ENCODE measurements at regions not wholly inside any gene's neighbourhood (a gene's known extent, or its start where the extent isn't known, plus 50 kb on each side); places are given as distances from the start of the nearest gene placed in this dataset.
"Not testable (repeated sequence)": the region's sequence is repeated elsewhere in the genome, so short reads cannot be mapped to it uniquely, and the experiment has no call there.

DNA sequence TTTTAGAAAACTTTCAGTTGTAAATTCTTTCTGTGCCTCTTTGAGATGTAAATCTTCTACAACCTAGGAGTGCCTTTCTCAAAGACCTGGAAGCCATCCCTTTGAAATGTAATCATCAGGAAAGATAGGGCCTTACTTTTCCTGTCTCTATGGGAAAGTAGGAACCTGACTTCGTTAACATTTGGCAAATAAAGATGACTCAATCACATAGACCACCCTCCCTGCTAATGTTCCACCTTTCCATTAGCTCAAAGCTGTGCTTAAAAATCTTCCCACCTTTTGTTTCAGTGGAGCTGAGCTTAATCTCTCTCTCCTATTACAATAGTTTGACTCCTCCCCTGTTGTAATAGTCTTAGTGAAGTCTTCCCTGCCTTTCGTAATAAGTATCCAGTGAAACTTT is 247.7 kb downstream of the OLFM4 start:
- DNase-seq (ENCODE audit: low spot score): no peak

- no peak for DNase-seq (ENCODE audit: low spot score)
Measured at GRCh38 chr13:53281677-53282076, 253.1 kb downstream of the OLFM4 start.

DNA sequence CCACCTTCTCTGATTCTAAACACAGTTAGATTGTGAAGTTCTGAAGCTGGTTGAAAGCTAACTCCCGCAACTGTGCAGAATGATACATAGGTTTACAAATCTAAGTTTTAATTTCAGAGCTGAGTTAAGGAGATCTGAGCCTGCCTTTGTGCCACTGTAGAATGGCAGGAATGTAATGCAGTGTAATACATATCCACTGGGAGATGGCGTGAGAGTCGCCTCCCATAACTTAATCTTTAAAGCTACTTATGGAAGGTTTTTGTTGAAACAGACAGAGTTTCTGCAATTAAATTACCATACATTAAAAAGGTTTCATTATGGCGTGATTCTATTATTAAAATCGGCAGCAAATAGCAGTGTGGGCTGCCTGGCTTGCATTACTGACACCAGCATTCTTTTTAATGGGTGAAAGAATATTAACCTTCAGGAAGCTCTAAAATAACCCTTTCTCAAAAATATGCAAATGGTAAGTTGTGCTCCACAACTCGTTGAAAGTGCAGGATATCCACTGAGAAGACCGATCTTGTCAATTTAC is 257.4 kb downstream of the OLFM4 start:
- no peak for DNase-seq (ENCODE audit: low spot score)

DNA sequence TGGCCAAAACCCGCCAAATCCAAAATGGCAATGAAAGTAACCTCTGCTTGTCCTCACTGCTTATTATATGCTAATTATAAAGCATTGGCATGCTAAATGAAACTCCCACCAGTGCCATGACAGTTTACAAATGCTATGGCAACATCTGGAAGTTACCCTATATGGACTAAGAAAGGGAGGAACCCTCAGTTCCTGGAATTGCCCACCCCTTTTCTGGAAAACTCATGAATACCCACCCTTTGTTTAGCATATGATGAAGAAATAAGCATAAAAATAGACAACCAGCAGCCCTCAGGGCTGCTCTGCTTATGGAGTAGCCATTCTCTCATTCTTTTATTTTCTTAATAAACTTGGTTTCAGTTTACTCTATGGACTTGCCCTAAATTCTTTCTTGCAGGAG is 269.8 kb downstream of the OLFM4 start:
- no peak for DNase-seq (ENCODE audit: low spot score)

- DNase-seq (ENCODE audit: low spot score): no peak
Measured at GRCh38 chr13:53301449-53301848, 272.8 kb downstream of the OLFM4 start.

DNA sequence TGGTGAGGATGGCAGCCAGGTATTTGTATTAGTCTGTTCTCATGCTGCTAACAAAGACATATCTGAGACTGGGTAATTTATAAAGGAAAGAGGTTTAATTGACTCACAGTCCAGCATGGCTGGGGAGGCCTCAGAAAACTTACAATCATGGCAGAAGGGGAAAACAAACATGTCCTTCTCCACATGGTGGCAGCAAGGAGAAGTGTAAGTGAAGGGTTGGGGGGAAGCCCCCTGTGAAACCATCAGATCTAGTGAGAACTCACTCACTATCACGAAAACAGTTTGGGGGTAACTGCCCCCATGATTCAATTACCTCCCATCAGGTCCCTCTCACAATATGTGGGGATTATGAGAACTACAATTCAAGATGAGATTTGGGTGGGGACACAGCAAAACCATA is 276.8 kb downstream of the OLFM4 start:
- DNase-seq (ENCODE audit: low spot score): not testable (repeated sequence)

GRCh38 chr13:53310786-53311185 is 282.2 kb downstream of the OLFM4 start:
- DNase-seq (ENCODE audit: low spot score): no peak

DNA sequence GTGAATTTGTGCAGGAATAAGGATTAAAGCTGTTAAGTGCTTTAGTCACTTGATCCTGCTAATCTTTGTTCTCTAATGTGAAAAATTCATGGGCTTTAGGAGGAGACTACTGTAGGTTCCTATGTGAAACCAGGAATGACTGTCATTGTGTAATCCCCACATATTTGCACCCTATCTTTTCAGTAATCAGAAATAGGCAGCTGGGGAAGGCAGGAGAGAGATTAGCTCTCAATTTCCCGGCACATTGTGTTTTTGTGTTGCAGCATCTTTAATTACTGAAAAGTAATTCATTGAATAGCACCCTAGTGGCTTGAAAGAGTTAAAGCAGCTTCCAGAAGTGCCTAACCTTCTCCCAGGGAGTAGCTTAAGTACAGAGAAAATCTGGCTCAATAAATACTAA is 282.9 kb downstream of the OLFM4 start:
- DNase-seq (ENCODE audit: low spot score): no peak

DNA sequence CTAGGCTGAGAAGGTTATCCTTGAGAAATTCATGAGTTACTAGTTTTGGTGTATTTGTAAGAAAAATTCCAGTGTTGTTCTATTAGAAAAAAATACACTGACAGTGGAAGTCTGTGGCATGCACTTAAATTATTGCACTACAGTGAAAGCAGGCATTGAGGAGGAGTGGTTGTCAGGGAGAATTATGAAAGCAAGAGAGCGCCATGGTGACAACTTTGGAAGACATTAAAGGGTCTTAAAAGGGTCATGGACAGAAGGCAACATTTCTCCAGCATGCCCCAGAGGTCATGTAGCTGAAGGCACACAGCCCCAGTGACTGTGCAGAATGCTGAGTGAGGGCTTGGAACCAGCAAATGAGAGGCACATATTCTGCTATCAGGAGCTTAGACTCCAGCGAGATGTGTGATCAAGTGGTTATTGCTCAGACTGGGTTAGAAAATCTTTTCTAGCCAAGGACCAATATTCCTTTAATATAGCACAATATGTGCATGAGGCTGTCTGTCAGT is 292.7 kb downstream of the OLFM4 start:
- DNase-seq (ENCODE audit: low spot score): no peak

DNA sequence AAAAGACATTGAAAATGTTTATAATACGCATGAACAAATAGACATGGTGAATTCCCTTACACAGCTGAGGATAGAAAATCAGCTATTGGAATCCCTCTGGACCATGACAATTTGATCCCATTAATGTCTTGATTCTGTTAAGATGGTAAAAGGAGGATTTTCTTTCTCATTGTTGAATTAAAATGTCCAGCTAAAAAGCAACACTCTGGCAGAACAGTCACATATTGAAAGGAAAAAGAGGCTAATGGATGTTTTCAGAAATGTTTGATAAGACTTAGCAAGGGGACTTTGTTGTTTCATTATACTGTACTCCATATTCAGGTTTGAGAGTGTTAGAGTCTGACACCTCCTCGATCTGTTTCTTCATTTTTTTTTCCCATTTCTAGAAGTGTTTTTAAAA is 296.0 kb downstream of the OLFM4 start:
- no peak for DNase-seq (ENCODE audit: low spot score)

GRCh38 chr13:53326716-53327115 is 298.1 kb downstream of the OLFM4 start:
- DNase-seq (ENCODE audit: low spot score): no peak

GRCh38 chr13:53327680-53328315 is 299.2 kb downstream of the OLFM4 start:
- no peak for DNase-seq (ENCODE audit: low spot score)

DNA sequence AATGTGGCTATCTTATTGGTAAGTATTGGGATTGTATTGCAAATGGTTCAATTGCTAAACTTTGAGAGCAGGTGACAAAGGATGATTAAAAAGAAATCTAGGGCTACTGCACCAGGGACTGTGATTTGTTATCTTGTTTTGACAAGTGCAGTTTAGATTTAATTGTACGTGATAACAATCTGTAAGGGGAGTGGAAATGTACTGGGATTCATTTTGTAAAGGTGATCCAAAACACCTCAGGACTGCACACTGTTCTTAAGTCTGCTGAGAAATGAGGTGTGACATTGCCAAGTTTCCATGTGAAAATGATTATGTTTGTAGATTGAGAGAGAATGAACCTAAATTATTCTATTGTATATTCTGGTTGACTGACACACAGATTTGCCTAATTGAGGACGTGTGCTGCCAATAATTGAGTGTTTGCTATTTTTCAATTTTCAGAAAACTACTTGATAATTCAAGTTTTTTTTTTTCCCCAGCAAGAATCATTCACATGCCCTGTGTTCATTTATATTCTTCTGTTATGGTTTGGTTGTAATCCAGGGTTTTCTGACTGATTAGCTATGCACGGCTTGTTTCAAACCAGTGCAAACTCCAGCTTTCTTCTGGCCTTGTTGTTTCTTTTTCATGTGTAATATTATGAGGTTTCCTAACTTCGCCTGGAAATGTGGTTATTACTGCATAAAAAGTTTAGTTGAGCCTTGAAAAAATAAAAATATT is 308.0 kb downstream of the OLFM4 start:
- DNase-seq (ENCODE audit: low spot score): no peak

- DNase-seq (ENCODE audit: low spot score): no peak
Measured at GRCh38 chr13:53338760-53339159, 310.1 kb downstream of the OLFM4 start.

GRCh38 chr13:53340505-53341143 is 312.0 kb downstream of the OLFM4 start:
- DNase-seq (ENCODE audit: low spot score): no peak

DNA sequence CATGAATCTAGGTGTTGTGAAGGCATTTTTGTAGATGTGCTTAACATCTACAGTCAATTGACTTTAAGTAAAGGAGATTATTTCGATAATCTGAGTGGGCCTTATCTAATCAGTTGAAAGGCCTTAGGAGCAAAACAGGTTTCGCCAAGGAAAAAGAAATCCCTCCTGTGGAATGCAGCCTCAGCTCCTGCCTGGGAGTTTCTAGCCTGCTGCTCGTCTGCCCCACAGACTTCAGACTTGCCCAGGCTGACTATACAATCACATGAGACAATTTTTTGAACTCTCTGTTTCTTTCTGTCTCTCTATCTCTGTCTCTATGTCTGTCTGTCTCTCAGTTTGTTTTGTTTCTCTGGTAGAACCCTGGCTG is 312.5 kb downstream of the OLFM4 start:
- no peak for DNase-seq (ENCODE audit: low spot score)

DNA sequence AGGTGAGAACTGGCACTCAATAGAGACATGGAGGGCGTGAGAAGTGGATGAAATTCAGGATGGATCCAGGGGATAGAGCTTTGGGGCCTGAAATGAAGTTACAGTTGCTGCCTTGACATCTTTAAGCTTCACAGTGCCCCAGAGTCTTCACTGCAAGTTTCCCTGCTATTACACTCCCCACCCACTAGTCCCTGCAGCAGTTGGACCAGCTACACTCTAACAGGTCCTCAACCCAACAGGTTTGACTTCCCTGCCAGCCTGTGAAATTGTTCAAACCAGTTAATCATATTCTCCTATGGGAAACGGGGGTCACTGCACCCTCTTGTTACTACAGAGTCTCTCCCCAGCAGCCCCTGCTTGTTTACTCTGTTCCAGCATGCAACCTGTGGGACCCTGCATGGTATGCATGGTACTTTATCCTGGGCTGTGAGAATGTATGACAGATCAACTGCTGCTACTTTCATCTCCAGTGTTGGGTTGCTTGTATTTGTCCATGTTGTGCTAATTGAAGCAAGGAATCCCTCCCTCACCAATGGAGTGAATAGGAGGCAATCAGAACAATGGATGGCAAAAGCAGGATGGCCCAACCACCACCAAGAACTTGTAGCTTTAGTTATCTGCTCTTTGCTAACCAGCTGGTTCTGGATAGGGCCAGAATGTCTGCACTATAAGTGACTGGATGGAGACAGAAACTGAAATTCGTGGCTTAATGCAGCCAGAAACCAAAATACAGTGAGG is 314.2 kb downstream of the OLFM4 start:
- no peak for DNase-seq (ENCODE audit: low spot score)

GRCh38 chr13:53343361-53343744 is 314.7 kb downstream of the OLFM4 start:
- peak; percentile 50 for DNase-seq (ENCODE audit: low spot score)

DNA sequence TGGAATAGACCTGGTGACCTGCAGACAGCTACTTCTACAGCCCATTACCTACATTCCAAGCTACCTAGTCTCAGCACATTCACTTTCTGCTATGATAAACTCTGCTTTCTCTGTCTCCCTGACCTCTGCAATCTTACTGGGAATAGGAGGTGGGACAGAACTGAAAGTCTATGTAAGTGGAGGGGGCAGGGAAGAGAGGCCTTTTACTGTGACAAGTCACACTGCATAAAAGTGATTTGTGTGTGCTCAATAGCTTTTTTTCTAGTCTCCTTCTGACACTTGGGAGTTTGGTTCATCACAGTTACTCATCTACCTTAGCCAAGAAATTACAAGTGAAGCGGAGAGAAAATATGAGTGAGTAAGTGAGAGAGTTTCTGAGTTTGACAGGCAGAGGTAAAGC is 322.4 kb downstream of the OLFM4 start:
- no peak for DNase-seq (ENCODE audit: low spot score)

- DNase-seq (ENCODE audit: low spot score): no peak
Measured at GRCh38 chr13:53357582-53357981, 329.0 kb downstream of the OLFM4 start.

DNA sequence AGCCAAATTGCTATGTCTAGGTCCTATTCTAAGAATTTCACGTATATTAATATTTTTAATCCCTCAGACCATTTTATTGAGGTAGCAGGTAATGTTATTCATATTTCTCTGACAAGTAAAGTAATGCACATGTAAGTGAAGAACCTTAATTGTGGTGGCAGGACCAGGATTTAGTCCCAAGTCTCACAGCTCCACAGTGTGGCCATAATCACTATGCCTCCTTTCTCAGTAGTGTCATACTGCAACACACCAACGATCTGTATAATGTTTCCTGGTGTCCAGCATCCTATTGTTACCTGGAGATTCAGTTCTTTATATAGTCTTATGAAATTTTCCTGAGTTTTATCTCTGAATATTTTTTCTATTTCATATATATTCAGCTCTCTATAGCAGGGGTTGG is 340.3 kb downstream of the OLFM4 start:
- DNase-seq (ENCODE audit: low spot score): no peak

GRCh38 chr13:53379485-53379884 is 350.9 kb downstream of the OLFM4 start:
- no peak for DNase-seq (ENCODE audit: low spot score)

All from ecto neural progenitor cell (in vitro differentiated cells).